K562 (cell line): ENCODE measurements at regions not wholly inside any gene's neighbourhood (a gene's known extent, or its start where the extent isn't known, plus 50 kb on each side); places are given as distances from the start of the nearest gene placed in this dataset.

Experiments used
- ATAC-seq: fragments of 200-7000 bp; cut with Tn5 transposase; 3 replicates; pipeline ENCODE4 v1.9.1; 2020; ENCODE audit warnings: moderate library complexity
- BruUV-seq: library from RNA; stranded (reverse); fragments of 400-500 nt; replicated peaks from 2 replicates; lab custom pipeline; 2021; lab: Mats Ljungman, UMichigan
- CTCF ChIA-PET: fragments of 300-600 bp; formaldehyde crosslinking; extraction: SDS; loops from one replicate; lab custom pipeline; 2021; ENCODE audit warnings: low intra/inter-chr PET ratio; lab: Yijun Ruan, JAX
- POLR2A ChIA-PET: fragments of 300-600, 350-650 bp; sonication (Branson Sonifier 250); formaldehyde crosslinking; extraction: SDS; loops from one replicate; lab custom pipeline; 2021; ENCODE audit warnings: antibody characterized with exemption, inconsistent platforms; lab: Yijun Ruan, JAX
- DNase-seq, 4 experiments: peaks; one replicate each; pipeline versions ENCODE4 v3.0.0 to v3.0.0-alpha.2; 2011 to 2018; ENCODE audit warnings: low spot score in 3 of 4, mixed read lengths in 3 of 4; ENCODE audit errors: extremely low read depth in 1 of 4
- FAIRE-seq: peaks from 2 replicates; lab custom pipeline; 2011; peaks lifted over from hg19 to GRCh38; lab: Jason Lieb, UNC
- H2AFZ ChIP-seq: 2 replicates; pipeline ENCODE4 v1.6.0; 2011; ENCODE audit warnings: low read depth, low read length, control low read depth, inconsistent platforms
- H3K27ac ChIP-seq: fragments of 200-600 bp; 3 replicates; pipeline ENCODE4 v1.8.0; 2011; ENCODE audit warnings: low read depth, mild to moderate bottlenecking, control low read depth, inconsistent platforms, low read length, moderate library complexity, mixed read lengths; ENCODE audit errors: extremely low read depth
- H3K27me3 ChIP-seq, 2 experiments: fragments of 300-600 bp in 1 of 2; 2 replicates in 1 of 2; 3 replicates in 1 of 2; pipeline versions ENCODE4 v1.6.0 to v1.8.0; 2011; ENCODE audit warnings: inconsistent platforms in 2 of 2, low read length in 2 of 2, mild to moderate bottlenecking in 1 of 2, mixed read lengths in 1 of 2, moderate library complexity in 1 of 2; ENCODE audit not compliant: control insufficient read depth in 2 of 2, insufficient read depth in 2 of 2
- H3K36me3 ChIP-seq: fragments of 300-600 bp; 3 replicates; pipeline ENCODE4 v1.8.0; 2011; ENCODE audit warnings: mild to moderate bottlenecking, low read length, inconsistent platforms; ENCODE audit not compliant: control insufficient read depth, insufficient read depth
- H3K4me1 ChIP-seq, 2 experiments: fragments of 200-600 bp in 1 of 2; replicated peaks in 1 of 2; 2 replicates in 1 of 2; 3 replicates in 1 of 2; pipeline versions ENCODE4 v1.5.1 to v1.8.0; 2011; ENCODE audit warnings: inconsistent platforms in 2 of 2, low read length in 2 of 2, mild to moderate bottlenecking in 1 of 2, mixed read lengths in 1 of 2, moderate library complexity in 1 of 2; ENCODE audit not compliant: control insufficient read depth in 2 of 2, insufficient read depth in 2 of 2
- H3K4me2 ChIP-seq: 2 replicates; pipeline ENCODE4 v1.6.1; 2011; ENCODE audit warnings: low read length, control low read depth, inconsistent platforms, mixed read lengths; ENCODE audit not compliant: insufficient read depth
- H3K4me3 ChIP-seq: fragments of 200-600 bp; sonication (generic), shearing (Covaris generic); 2 replicates; pipeline ENCODE4 v1.5.1; 2016; ENCODE audit warnings: control low read depth, inconsistent platforms
- H3K79me2 ChIP-seq: fragments of 200-600 bp; 3 replicates; pipeline ENCODE4 v1.8.0; 2011; ENCODE audit warnings: low read length, inconsistent platforms; ENCODE audit not compliant: control insufficient read depth, insufficient read depth
- H3K9ac ChIP-seq, 2 experiments: 2 replicates each; pipeline versions ENCODE4 v1.6.0 to v1.6.1; 2011; ENCODE audit warnings: low read depth in 2 of 2, low read length in 2 of 2, control low read depth in 1 of 2, inconsistent platforms in 1 of 2, mild to moderate bottlenecking in 1 of 2, mixed read lengths in 1 of 2; ENCODE audit not compliant: insufficient read depth in 1 of 2
- H3K9me1 ChIP-seq: one replicate; pipeline ENCODE4 v1.6.0; 2011; ENCODE audit warnings: inconsistent platforms, mild to moderate bottlenecking, low read length, moderate library complexity; ENCODE audit not compliant: control insufficient read depth, insufficient read depth
- H3K9me3 ChIP-seq: replicated peaks from 2 replicates; pipeline ENCODE4 v1.5.1; 2011; ENCODE audit warnings: low read depth, low read length, inconsistent platforms; ENCODE audit not compliant: control insufficient read depth, insufficient read depth
- H4K20me1 ChIP-seq: replicated peaks from 2 replicates; pipeline ENCODE4 v1.6.1; 2011; ENCODE audit warnings: low read length, inconsistent platforms, mixed read lengths; ENCODE audit not compliant: control insufficient read depth, insufficient read depth
- ASH1L ChIP-seq: fragments of 450-650 bp; IDR thresholded peaks from 2 replicates; pipeline ENCODE4 v1.6.1; 2018; ENCODE audit warnings: borderline replicate concordance, mild to moderate bottlenecking, low read depth; ENCODE audit not compliant: partially characterized antibody
- CEBPB ChIP-seq: fragments of 450-650 bp; IDR thresholded peaks from 2 replicates; pipeline ENCODE4 v1.6.1; 2016; ENCODE audit warnings: missing genetic modification characterization, missing compliant biosample characterization
- CREM ChIP-seq: IDR thresholded peaks from 2 replicates; pipeline ENCODE4 v1.6.1; 2014; ENCODE audit warnings: antibody characterized with exemption, low read depth
- NELFE ChIP-seq: IDR thresholded peaks from 2 replicates; pipeline ENCODE4 v1.6.1; 2011; ENCODE audit warnings: mild to moderate bottlenecking; ENCODE audit not compliant: insufficient read depth, insufficient read length
- POLR2A ChIP-seq: fragments of 450-650 bp; conservative IDR thresholded peaks from 2 replicates; pipeline ENCODE4 v1.6.1; 2016
- SNIP1 ChIP-seq: fragments of 450-650 bp; IDR thresholded peaks from 2 replicates; pipeline ENCODE4 v1.7.1; 2017; ENCODE audit warnings: low read depth, mild to moderate bottlenecking
- SRSF3 ChIP-seq: fragments of 200-400 bp; formaldehyde crosslinking; IDR thresholded peaks from 2 replicates; pipeline ENCODE4 v1.6.1; 2016; ENCODE audit warnings: mild to moderate bottlenecking, low read length, moderate library complexity; ENCODE audit not compliant: insufficient read depth
- YY1 ChIP-seq, 3 experiments: IDR thresholded peaks; 2 replicates each; pipeline ENCODE4 v1.6.1; 2011; ENCODE audit warnings: low read length in 2 of 3, mild to moderate bottlenecking in 2 of 3, moderate library complexity in 2 of 3, borderline replicate concordance in 1 of 3, control low read depth in 1 of 3, low read depth in 1 of 3; ENCODE audit not compliant: insufficient read depth in 3 of 3, insufficient replicate concordance in 2 of 3, control insufficient read depth in 1 of 3, insufficient read length in 1 of 3; ENCODE audit errors: extremely low read depth in 1 of 3
- ZNF253 ChIP-seq: fragments of 250-450 bp; sonication (Bioruptor Pico); conservative IDR thresholded peaks from 2 replicates; pipeline ENCODE4 v1.6.1; 2021; ENCODE audit warnings: mild to moderate bottlenecking
- ZNF696 ChIP-seq: fragments of 250-450 bp; sonication (Bioruptor Pico); conservative IDR thresholded peaks from 2 replicates; pipeline ENCODE4 v1.4.0; 2020; ENCODE audit warnings: mild to moderate bottlenecking, moderate library complexity
- ZNF780A ChIP-seq: fragments of 250-450 bp; sonication (Bioruptor Pico); IDR thresholded peaks from 2 replicates; pipeline ENCODE4 v1.5.0; 2021; ENCODE audit warnings: mild to moderate bottlenecking
- WGBS: fragments of 100-300 bp; shearing (Covaris generic); methylation state at CpG from one replicate; pipeline ENCODE4 v1.1.6; 2016; ENCODE audit warnings: low coverage, mixed read lengths; ENCODE audit not compliant: insufficient coverage; ENCODE audit errors: missing lambda C conversion rate; 5-methylcytosine and 5-hydroxymethylcytosine counted together
- in situ Hi-C: fragments of 300-500 bp; cut with MboI; formaldehyde crosslinking; loops from 4 replicates; pipeline ENCODE4 v1.15.0; 2018; ENCODE audit warnings: inconsistent platforms, mixed read lengths
- intact Hi-C: fragments of 100-400 bp; cut with micrococcal nuclease; formaldehyde crosslinking; loops from 2 replicates; pipeline ENCODE4 v1.14.2; 2022

- Histone ChIP-seq H3K4me1 (no peaks in the 10 kb centered on the region), H3K4me3 (no peak overlapping the region), H3K9me1 (no peaks in the 10 kb centered on the region), H3K4me2 (no peak overlapping the region), H3K36me3 (no peaks in the 10 kb centered on the region), H2AFZ (no peak overlapping the region), H4K20me1 (no peaks in the 10 kb centered on the region), H3K27ac (no peak overlapping the region), H3K79me2 (no peaks in the 10 kb centered on the region)
- POLR2A ChIA-PET, result interaction anchor here (0.6 kb wide), 1 partner anchor 218 kb away, joined by 3 read pairs; no protein-coding TSS in a partner anchor
- 9% methylated on average over 3 of the region's 3 CpGs for WGBS
- ATAC-seq (no peak), DNase-seq (no peak)
- intact Hi-C loops, result no loop called here
- in situ Hi-C loops, result no loop called here
- TF ChIP-seq POLR2A, result no peak
- no peak for TF ChIP-seq SNIP1
- TF ChIP-seq ASH1L, result no peak
- TF ChIP-seq NELFE, result no peak
- TF ChIP-seq CREM, result no peak
- TF ChIP-seq ZNF696 (CRISPR knock-in tag), result no peak
- TF ChIP-seq SRSF3, result no peak
- no peak for TF ChIP-seq ZNF253 (CRISPR knock-in tag)
- TF ChIP-seq ZNF780A (CRISPR knock-in tag), result no peak
- TF ChIP-seq CEBPB, result no peak
- TF ChIP-seq YY1 (IDR thresholded peaks at IDR 0.05; ENCODE audit: borderline replicate concordance in 1 of 3, control insufficient read depth in 1 of 3, extremely low read depth in 1 of 3, insufficient read depth in 3 of 3, insufficient read length in 1 of 3, insufficient replicate concordance in 2 of 3, low read depth in 1 of 3, low read length in 2 of 3), result no peak
- TF ChIP-seq, all 486 proteins: peak for 0
- Histone ChIP-seq H3K9ac (no peak overlapping the region), H3K27me3 (no peaks in the 10 kb centered on the region), H3K9me3 (no peaks in the 10 kb centered on the region)
- FAIRE-seq, result no peak
- CTCF ChIA-PET, result no interaction called here
- BruUV-seq, result no TSS peak
Observed at GRCh38 chr5:89613222-89613956, 730.4 kb upstream of the MEF2C start.
